ENCODE measurements at regions not wholly inside any gene's neighbourhood (a gene's known extent, or its start where the extent isn't known, plus 50 kb on each side); places are given as distances from the start of the nearest gene placed in this dataset.

DNA sequence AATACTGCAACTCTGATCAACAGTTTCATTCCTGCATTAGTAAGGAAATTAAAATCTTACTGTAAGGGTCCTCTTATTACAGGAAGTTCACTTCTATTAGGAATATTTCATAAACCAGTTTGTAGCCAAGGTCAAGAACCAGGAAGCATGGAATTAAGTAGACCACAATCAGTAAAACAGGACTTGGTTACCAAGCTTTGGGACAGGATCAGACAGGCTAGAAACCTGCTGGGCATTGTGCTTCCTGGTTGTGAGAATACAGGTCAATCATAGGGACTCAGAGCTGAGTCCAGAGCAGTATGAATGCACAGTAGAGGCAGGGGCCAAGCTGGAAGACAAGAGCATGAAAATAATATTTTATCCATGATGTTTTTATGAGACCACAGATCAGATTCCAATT is 248.0 kb downstream of the IKZF2 start:
- Mint-ChIP-seq H3K27ac (no peak overlapping the region), H3K9me3 (peaks cover 0 to 2% (median 0%) of the 10 kb centered on the region in 7 donors), H3K36me3 (no peaks in the 10 kb centered on the region), H3K27me3 (ENCODE audit: low read depth in 3 of 3) (no peaks in the 10 kb centered on the region), H3K4me3 (no peak overlapping the region), H3K4me1 (no peaks in the 10 kb centered on the region)
- H3K9me3 ChIP-seq (replicated peaks in 1 of 2; ENCODE audit: control insufficient read depth in 1 of 2, insufficient read depth in 1 of 2, low read length in 2 of 2) = no peaks in the 10 kb centered on the region
- H3K4me3 ChIP-seq (replicated peaks in 1 of 3; ENCODE audit: low read depth in 2 of 3, low read length in 3 of 3) = no peak overlapping the region
- no peak overlapping the region for H3K4me2 ChIP-seq (replicated peaks; ENCODE audit: extremely low read depth, low read length, poor library complexity, severe bottlenecking)
- no peak overlapping the region for H3K9ac ChIP-seq (ENCODE audit: insufficient read depth, low read length, poor library complexity, severe bottlenecking)
- no peaks in the 10 kb centered on the region for H4K20me1 ChIP-seq (ENCODE audit: insufficient read depth, low read length)
- TF ChIP-seq, protein P1, sequence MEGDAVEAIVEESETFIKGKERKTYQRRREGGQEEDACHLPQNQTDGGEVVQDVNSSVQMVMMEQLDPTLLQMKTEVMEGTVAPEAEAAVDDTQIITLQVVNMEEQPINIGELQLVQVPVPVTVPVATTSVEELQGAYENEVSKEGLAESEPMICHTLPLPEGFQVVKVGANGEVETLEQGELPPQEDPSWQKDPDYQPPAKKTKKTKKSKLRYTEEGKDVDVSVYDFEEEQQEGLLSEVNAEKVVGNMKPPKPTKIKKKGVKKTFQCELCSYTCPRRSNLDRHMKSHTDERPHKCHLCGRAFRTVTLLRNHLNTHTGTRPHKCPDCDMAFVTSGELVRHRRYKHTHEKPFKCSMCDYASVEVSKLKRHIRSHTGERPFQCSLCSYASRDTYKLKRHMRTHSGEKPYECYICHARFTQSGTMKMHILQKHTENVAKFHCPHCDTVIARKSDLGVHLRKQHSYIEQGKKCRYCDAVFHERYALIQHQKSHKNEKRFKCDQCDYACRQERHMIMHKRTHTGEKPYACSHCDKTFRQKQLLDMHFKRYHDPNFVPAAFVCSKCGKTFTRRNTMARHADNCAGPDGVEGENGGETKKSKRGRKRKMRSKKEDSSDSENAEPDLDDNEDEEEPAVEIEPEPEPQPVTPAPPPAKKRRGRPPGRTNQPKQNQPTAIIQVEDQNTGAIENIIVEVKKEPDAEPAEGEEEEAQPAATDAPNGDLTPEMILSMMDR (IDR thresholded peaks at IDR 0.05) = no peak
- no peaks in the 10 kb centered on the region for H3K27me3 ChIP-seq (ENCODE audit: control insufficient read depth in 2 of 2, insufficient read depth in 2 of 2, low read length in 2 of 2)
- DNase-seq = no peak
- no peak overlapping the region for H3K27ac ChIP-seq (ENCODE audit: low read depth in 1 of 2, low read length in 2 of 2)
- no peaks in the 10 kb centered on the region for H3K4me1 ChIP-seq (ENCODE audit: control insufficient read depth in 1 of 2, insufficient read depth in 2 of 2, low read length in 2 of 2)
- H3K36me3 ChIP-seq (replicated peaks in 1 of 2; ENCODE audit: control insufficient read depth in 1 of 2, insufficient read depth in 2 of 2, low read length in 2 of 2) = no peaks in the 10 kb centered on the region
- H3K79me2 ChIP-seq (ENCODE audit: insufficient read depth, low read length) = no peaks in the 10 kb centered on the region
- no peak overlapping the region for H2AFZ ChIP-seq (ENCODE audit: insufficient read depth, low read depth, low read length, poor library complexity, severe bottlenecking)
- intact Hi-C loops (cut with micrococcal nuclease) = no loop called here

DNA sequence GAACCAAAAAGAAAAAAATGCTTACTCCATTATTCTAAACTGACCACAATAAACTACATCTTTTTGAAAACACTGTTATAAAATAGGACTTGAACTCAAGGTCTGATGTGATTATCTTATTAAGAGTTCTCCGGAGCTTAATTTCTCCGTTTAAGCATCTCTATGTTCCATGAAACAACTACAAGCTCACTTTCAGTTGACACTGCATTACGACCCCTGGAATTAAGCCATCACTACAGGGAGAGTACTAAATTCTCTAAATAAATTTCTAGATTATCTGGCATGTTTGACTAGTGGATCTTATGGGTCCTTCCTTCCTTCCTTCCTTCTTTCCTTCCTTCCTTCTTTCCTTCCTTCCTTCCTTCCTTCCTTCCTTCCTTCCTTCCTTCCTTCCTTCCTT is 249.0 kb downstream of the IKZF2 start:
- intact Hi-C loops (cut with micrococcal nuclease) = no loop called here
- Histone ChIP-seq H2AFZ (ENCODE audit: insufficient read depth, low read depth, low read length, poor library complexity, severe bottlenecking) (no peak overlapping the region), H3K9ac (ENCODE audit: insufficient read depth, low read length, poor library complexity, severe bottlenecking) (no peak overlapping the region), H3K36me3 (replicated peaks in 1 of 2; ENCODE audit: control insufficient read depth in 1 of 2, insufficient read depth in 2 of 2, low read length in 2 of 2) (no peaks in the 10 kb centered on the region), H3K27me3 (ENCODE audit: control insufficient read depth in 2 of 2, insufficient read depth in 2 of 2, low read length in 2 of 2) (no peaks in the 10 kb centered on the region), H3K9me3 (replicated peaks in 1 of 2; ENCODE audit: control insufficient read depth in 1 of 2, insufficient read depth in 1 of 2, low read length in 2 of 2) (no peaks in the 10 kb centered on the region), H3K4me3 (replicated peaks in 1 of 3; ENCODE audit: low read depth in 2 of 3, low read length in 3 of 3) (no peak overlapping the region), H3K4me1 (ENCODE audit: control insufficient read depth in 1 of 2, insufficient read depth in 2 of 2, low read length in 2 of 2) (no peaks in the 10 kb centered on the region), H4K20me1 (ENCODE audit: insufficient read depth, low read length) (no peaks in the 10 kb centered on the region), H3K79me2 (ENCODE audit: insufficient read depth, low read length) (no peaks in the 10 kb centered on the region), H3K4me2 (replicated peaks; ENCODE audit: extremely low read depth, low read length, poor library complexity, severe bottlenecking) (no peak overlapping the region), H3K27ac (ENCODE audit: low read depth in 1 of 2, low read length in 2 of 2) (no peak overlapping the region)
- H3K27me3 Mint-ChIP-seq (ENCODE audit: low read depth in 3 of 3) = no peaks in the 10 kb centered on the region
- WGBS (ENCODE audit: insufficient coverage) = no CpG with 5 or more reads among the region's 3 CpGs
- TF ChIP-seq, protein P1 (IDR thresholded peaks at IDR 0.05) = no peak
- H3K4me1 Mint-ChIP-seq = no peaks in the 10 kb centered on the region
- no peak overlapping the region for H3K4me3 Mint-ChIP-seq
- no peaks in the 10 kb centered on the region for H3K36me3 Mint-ChIP-seq
- DNase-seq = no peak
- H3K27ac Mint-ChIP-seq = no peak overlapping the region
- peaks cover 0 to 2% (median 0%) of the 10 kb centered on the region in 7 donors for H3K9me3 Mint-ChIP-seq
